GM21576 (cell line): ENCODE measurements at regions not wholly inside any gene's neighbourhood (a gene's known extent, or its start where the extent isn't known, plus 50 kb on each side); places are given as distances from the start of the nearest gene placed in this dataset.

ENCODE experiments used
- ATAC-seq: cut with Tn5 transposase; IDR thresholded peaks from one replicate; pipeline ENCODE4 v1.9.1; 2021; ENCODE audit warnings: mild to moderate bottlenecking, moderate library complexity; ENCODE audit not compliant: unreplicated experiment

- ATAC-seq = no peak
Observed at GRCh38 chr9:109830545-109830944, 50.5 kb downstream of the PALM2AKAP2 start.

- ATAC-seq = no peak
Observed at GRCh38 chr9:109831998-109832658, 52.1 kb downstream of the PALM2AKAP2 start.

- no peak for ATAC-seq
Observed at GRCh38 chr9:109834855-109835254, 54.9 kb downstream of the PALM2AKAP2 start.

- no peak for ATAC-seq
Observed at GRCh38 chr9:109843641-109844040, 63.6 kb downstream of the PALM2AKAP2 start.

- no peak for ATAC-seq
Observed at GRCh38 chr9:109845226-109845625, 65.2 kb downstream of the PALM2AKAP2 start.

GRCh38 chr9:109846776-109847175, 66.8 kb downstream of the PALM2AKAP2 start:
- ATAC-seq = no peak

GRCh38 chr9:109852556-109852955, 72.6 kb downstream of the PALM2AKAP2 start:
- no peak for ATAC-seq

- no peak for ATAC-seq
Observed at GRCh38 chr9:109855540-109855939, 75.5 kb downstream of the PALM2AKAP2 start.

GRCh38 chr9:109856785-109857184, 76.8 kb downstream of the PALM2AKAP2 start:
- ATAC-seq = no peak

GRCh38 chr9:109857336-109857735, 77.3 kb downstream of the PALM2AKAP2 start:
- no peak for ATAC-seq

- no peak for ATAC-seq
Observed at GRCh38 chr9:109859447-109859846, 79.4 kb downstream of the PALM2AKAP2 start.

GRCh38 chr9:109860521-109860920, 80.5 kb downstream of the PALM2AKAP2 start:
- no peak for ATAC-seq

GRCh38 chr9:109861499-109861898, 81.5 kb downstream of the PALM2AKAP2 start:
- no peak for ATAC-seq

- ATAC-seq = no peak
Observed at GRCh38 chr9:109861918-109862317, 81.9 kb downstream of the PALM2AKAP2 start.

GRCh38 chr9:109862452-109862851, 82.5 kb downstream of the PALM2AKAP2 start:
- no peak for ATAC-seq

GRCh38 chr9:109863961-109864360, 84.0 kb downstream of the PALM2AKAP2 start:
- no peak for ATAC-seq

- no peak for ATAC-seq
Observed at GRCh38 chr9:109865521-109865920, 85.5 kb downstream of the PALM2AKAP2 start.

GRCh38 chr9:109868207-109868606, 88.2 kb downstream of the PALM2AKAP2 start:
- ATAC-seq = no peak

GRCh38 chr9:109868722-109869121, 88.7 kb downstream of the PALM2AKAP2 start:
- no peak for ATAC-seq

- no peak for ATAC-seq
Observed at GRCh38 chr9:109870365-109870764, 90.4 kb downstream of the PALM2AKAP2 start.

- ATAC-seq = no peak
Observed at GRCh38 chr9:109872901-109873300, 92.9 kb downstream of the PALM2AKAP2 start.

GRCh38 chr9:109875495-109876129, 95.6 kb downstream of the PALM2AKAP2 start:
- ATAC-seq = no peak
